ENCODE measurements at regions not wholly inside any gene's neighbourhood (a gene's known extent, or its start where the extent isn't known, plus 50 kb on each side); places are given as distances from the start of the nearest gene placed in this dataset.

DNA sequence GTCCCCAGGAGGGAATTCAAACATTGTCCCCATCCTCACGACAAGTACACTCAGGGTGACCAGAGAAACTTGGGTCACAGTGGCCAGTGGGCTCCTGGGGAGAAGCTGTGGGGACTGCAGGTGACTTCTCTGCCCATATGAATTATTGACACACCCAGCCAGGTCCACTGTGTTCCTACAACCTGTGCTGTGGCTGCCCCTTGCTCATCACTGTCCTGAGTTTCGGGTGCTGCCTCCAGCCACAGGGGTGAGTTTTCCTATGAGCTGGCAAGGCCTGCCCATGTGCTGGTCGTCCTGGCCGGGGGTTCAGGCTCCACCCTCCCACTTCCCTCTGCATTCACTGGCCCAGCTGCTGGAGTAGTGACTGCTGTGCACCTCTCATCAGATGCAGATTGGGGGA, 59.0 kb upstream of the RBFOX3 start:
- Histone ChIP-seq H3K36me3 (ENCODE audit: insufficient read depth, low read length, poor library complexity, severe bottlenecking) (no peaks in the 10 kb centered on the region), H3K4me1 (ENCODE audit: insufficient read depth, low read length, poor library complexity, severe bottlenecking) (no peaks in the 10 kb centered on the region), H3K27ac (ENCODE audit: low read depth, low read length, poor library complexity, severe bottlenecking) (no peak overlapping the region), H3K9me3 (ENCODE audit: low read depth, low read length, poor library complexity, severe bottlenecking) (peaks cover 7% of the 10 kb centered on the region), H3K27me3 (replicated peaks; ENCODE audit: insufficient read depth, low read depth, low read length, poor library complexity) (peaks cover 33% of the 10 kb centered on the region), H3K4me3 (ENCODE audit: low read depth, low read length, poor library complexity, severe bottlenecking) (no peak overlapping the region)
- intact Hi-C loops (cut with micrococcal nuclease; ENCODE audit: unreplicated experiment), result no loop called here
- no peak for TF ChIP-seq EZH2 (IDR thresholded peaks at IDR 0.05; ENCODE audit: borderline replicate concordance, low read depth, low read length, poor library complexity, severe bottlenecking)
- TF ChIP-seq, protein P1, sequence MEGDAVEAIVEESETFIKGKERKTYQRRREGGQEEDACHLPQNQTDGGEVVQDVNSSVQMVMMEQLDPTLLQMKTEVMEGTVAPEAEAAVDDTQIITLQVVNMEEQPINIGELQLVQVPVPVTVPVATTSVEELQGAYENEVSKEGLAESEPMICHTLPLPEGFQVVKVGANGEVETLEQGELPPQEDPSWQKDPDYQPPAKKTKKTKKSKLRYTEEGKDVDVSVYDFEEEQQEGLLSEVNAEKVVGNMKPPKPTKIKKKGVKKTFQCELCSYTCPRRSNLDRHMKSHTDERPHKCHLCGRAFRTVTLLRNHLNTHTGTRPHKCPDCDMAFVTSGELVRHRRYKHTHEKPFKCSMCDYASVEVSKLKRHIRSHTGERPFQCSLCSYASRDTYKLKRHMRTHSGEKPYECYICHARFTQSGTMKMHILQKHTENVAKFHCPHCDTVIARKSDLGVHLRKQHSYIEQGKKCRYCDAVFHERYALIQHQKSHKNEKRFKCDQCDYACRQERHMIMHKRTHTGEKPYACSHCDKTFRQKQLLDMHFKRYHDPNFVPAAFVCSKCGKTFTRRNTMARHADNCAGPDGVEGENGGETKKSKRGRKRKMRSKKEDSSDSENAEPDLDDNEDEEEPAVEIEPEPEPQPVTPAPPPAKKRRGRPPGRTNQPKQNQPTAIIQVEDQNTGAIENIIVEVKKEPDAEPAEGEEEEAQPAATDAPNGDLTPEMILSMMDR (conservative IDR thresholded peaks at IDR 0.05; ENCODE audit: low read depth, low read length), result no peak
- DNase-seq (ENCODE audit: low spot score), result no peak
- ChIA-PET CTCF (no interaction called here), POLR2A (ENCODE audit: low non-redundant PET) (interaction anchor here (0.6 kb wide), 1 partner anchor 127 kb away, joined by 3 read pairs; the partner anchor contains the start of gene CBX8)
- no TSS peak for BruUV-seq (replicated peaks)

- TF ChIP-seq, protein P1 (conservative IDR thresholded peaks at IDR 0.05; ENCODE audit: low read depth, low read length), result no peak
- TF ChIP-seq EZH2 (IDR thresholded peaks at IDR 0.05; ENCODE audit: borderline replicate concordance, low read depth, low read length, poor library complexity, severe bottlenecking), result no peak
- POLR2A ChIA-PET (ENCODE audit: low non-redundant PET), result interaction anchor here (0.6 kb wide), 1 partner anchor 1028 kb away, joined by 10 read pairs; no protein-coding TSS in a partner anchor
- H3K4me1 ChIP-seq (ENCODE audit: insufficient read depth, low read length, poor library complexity, severe bottlenecking), result no peaks in the 10 kb centered on the region
- intact Hi-C loops (cut with micrococcal nuclease; ENCODE audit: unreplicated experiment), result no loop called here
- H3K27me3 ChIP-seq (replicated peaks; ENCODE audit: insufficient read depth, low read depth, low read length, poor library complexity), result peaks cover 36% of the 10 kb centered on the region
- H3K27ac ChIP-seq (ENCODE audit: low read depth, low read length, poor library complexity, severe bottlenecking), result no peak overlapping the region
- CTCF ChIA-PET, result no interaction called here
- no peaks in the 10 kb centered on the region for H3K36me3 ChIP-seq (ENCODE audit: insufficient read depth, low read length, poor library complexity, severe bottlenecking)
- H3K9me3 ChIP-seq (ENCODE audit: low read depth, low read length, poor library complexity, severe bottlenecking), result peaks cover 3% of the 10 kb centered on the region
- BruUV-seq (replicated peaks), result no TSS peak
- H3K4me3 ChIP-seq (ENCODE audit: low read depth, low read length, poor library complexity, severe bottlenecking), result no peak overlapping the region
- no peak for DNase-seq (ENCODE audit: low spot score)
These were observed 57.7 kb upstream of the RBFOX3 start for GRCh38 chr17:79668344-79669250.

- no TSS peak for BruUV-seq (replicated peaks)
- CTCF ChIA-PET, result no interaction called here
These were observed 56.9 kb upstream of the RBFOX3 start for GRCh38 chr17:79667746-79668145.

More at GRCh38 chr17:79667746-79668145, 56.9 kb upstream of the RBFOX3 start:
- H3K27ac ChIP-seq (ENCODE audit: low read depth, low read length, poor library complexity, severe bottlenecking), result no peak overlapping the region
- no peaks in the 10 kb centered on the region for H3K4me1 ChIP-seq (ENCODE audit: insufficient read depth, low read length, poor library complexity, severe bottlenecking)
- peaks cover 42% of the 10 kb centered on the region for H3K27me3 ChIP-seq (replicated peaks; ENCODE audit: insufficient read depth, low read depth, low read length, poor library complexity)
- DNase-seq (ENCODE audit: low spot score), result no peak
- POLR2A ChIA-PET (ENCODE audit: low non-redundant PET), result no interaction called here
- TF ChIP-seq, protein P1 (conservative IDR thresholded peaks at IDR 0.05; ENCODE audit: low read depth, low read length), result no peak
- TF ChIP-seq EZH2 (IDR thresholded peaks at IDR 0.05; ENCODE audit: borderline replicate concordance, low read depth, low read length, poor library complexity, severe bottlenecking), result no peak
- H3K36me3 ChIP-seq (ENCODE audit: insufficient read depth, low read length, poor library complexity, severe bottlenecking), result no peaks in the 10 kb centered on the region
- intact Hi-C loops (cut with micrococcal nuclease; ENCODE audit: unreplicated experiment), result no loop called here
- no peaks in the 10 kb centered on the region for H3K9me3 ChIP-seq (ENCODE audit: low read depth, low read length, poor library complexity, severe bottlenecking)
- H3K4me3 ChIP-seq (ENCODE audit: low read depth, low read length, poor library complexity, severe bottlenecking), result no peak overlapping the region

Measured in A673 (cell line).